HG02588 (cell line): ENCODE measurements at regions not wholly inside any gene's neighbourhood (a gene's known extent, or its start where the extent isn't known, plus 50 kb on each side); places are given as distances from the start of the nearest gene placed in this dataset.
"Not testable (repeated sequence)": the region's sequence is repeated elsewhere in the genome, so short reads cannot be mapped to it uniquely, and the experiment has no call there.

Source experiments
- ATAC-seq: cut with Tn5 transposase; IDR thresholded peaks from one replicate; pipeline ENCODE4 v1.9.1; 2021; ENCODE audit warnings: mild to moderate bottlenecking, moderate library complexity; ENCODE audit not compliant: unreplicated experiment

GRCh38 chr6:154625721-154626120 is 107.5 kb upstream of the SCAF8 start:
- ATAC-seq, result no peak

- ATAC-seq, result no peak
Observed at GRCh38 chr6:154629127-154629526, 104.1 kb upstream of the SCAF8 start.

DNA sequence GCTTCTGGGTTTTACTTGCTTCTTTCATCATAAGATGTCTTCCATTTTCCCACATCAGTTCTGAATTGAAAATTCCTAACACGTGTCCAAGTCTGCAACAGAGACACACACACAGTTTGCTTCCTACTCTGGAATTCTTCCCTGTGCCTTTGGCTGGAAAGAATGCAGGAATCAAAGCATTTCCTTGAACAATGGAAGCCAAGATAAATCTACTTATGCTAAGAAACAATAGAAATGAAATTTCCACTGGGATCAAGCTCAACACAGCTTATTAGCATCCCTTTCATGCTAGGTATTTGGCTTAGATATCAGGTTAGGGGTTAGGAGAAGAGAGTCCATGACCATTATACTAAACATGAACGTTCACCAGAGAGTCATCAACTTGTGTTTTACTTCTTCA is 101.1 kb upstream of the SCAF8 start:
- ATAC-seq, result no peak

DNA sequence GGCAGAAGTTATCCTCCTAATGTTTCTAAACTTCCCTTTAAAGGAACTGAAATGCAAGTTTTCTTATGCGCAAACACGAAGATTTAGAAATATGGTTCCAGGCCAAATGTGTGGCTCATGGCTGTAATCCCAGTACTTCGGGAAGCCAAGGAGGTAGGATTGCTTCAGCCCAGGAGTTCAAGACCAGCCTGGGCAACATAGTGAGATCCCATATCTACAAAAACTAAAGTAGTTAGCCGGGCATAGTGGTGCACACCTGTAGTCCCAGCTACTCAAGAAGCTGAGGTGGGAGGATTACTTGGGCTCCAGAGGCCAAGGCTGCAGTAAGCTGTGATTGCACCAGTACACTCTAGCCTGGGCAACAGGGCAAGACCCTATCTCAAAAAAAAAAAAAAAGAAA is 95.8 kb upstream of the SCAF8 start:
- ATAC-seq, result no peak

- ATAC-seq, result no peak
Observed at GRCh38 chr6:154638369-154638768, 94.8 kb upstream of the SCAF8 start.

DNA sequence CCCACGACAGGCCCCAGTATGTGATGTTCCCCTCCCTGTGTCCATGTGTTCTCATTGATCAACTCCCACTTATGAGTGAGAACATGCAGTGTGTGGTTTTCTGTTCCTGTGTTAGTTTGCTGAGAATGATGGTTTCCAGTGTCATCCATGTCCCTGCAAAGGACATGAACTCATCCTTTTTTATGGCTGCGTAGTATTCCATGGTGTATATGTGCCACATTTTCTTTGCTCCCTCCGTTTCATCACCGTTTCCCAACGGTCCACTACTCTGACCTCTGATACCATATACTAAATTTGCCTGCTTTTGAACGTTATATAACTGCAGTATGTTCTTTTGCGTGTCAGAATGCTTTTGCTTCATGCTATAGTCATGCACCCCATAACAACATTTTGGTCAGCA is 94.0 kb upstream of the SCAF8 start:
- ATAC-seq, result not testable (repeated sequence)

GRCh38 chr6:154648188-154648887 is 84.9 kb upstream of the SCAF8 start:
- no peak for ATAC-seq

DNA sequence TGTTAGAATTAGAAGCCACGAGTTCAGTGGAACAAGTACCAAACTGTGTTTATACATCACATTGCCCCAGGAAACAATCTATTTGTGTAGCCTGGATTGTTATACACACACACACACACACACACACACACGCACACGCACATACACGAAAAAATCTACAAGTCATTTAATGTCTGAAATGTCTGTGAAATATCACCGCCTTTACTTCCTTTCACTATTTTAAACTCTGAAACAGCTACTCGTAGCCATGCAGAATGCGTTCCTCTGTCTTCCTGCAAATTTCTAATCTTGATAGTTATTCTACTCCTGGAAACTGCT is 84.4 kb upstream of the SCAF8 start:
- ATAC-seq, result no peak

DNA sequence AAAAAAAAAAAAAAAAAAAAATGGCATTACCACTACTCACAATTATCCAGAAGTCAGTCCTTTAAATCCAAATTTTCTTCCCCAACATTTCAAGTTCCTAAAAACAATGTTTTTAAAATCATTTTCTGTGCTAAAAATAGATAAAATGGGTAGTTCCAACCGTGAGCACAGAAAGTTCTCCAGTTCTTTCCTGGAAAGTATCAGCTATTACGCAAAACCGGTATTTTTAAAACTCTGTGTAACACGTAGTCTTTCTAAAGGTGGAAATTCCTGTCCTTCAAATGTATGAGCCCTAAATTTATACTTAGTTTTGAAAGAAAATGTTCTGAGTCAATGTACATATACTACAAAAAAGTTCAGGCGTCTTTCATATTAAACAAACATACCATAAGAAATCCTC is 83.5 kb upstream of the SCAF8 start:
- no peak for ATAC-seq

- no peak for ATAC-seq
Observed at GRCh38 chr6:154650351-154650750, 82.9 kb upstream of the SCAF8 start.

DNA sequence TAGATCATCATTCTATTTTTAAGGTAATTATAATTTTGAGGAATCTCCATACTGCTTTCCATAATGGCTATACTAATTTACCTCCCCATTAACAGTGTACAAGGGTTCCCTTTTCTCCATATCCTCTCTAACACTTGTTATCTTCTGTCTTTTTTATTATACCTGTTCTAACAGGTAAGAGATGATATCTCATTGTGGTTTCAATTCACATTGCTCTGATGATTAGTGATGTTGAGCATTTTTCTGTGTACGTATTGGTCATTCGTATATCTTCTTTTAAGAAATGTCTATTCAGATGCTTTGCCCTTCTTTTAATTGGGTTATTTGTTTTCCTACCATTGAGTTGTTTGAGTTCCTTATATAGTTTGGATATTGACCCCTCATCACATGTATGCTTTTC is 81.6 kb upstream of the SCAF8 start:
- no peak for ATAC-seq

- ATAC-seq, result no peak
Observed at GRCh38 chr6:154653385-154653784, 79.8 kb upstream of the SCAF8 start.

GRCh38 chr6:154653853-154654252 is 79.4 kb upstream of the SCAF8 start:
- no peak for ATAC-seq

- ATAC-seq, result no peak
Observed at GRCh38 chr6:154656660-154657059, 76.6 kb upstream of the SCAF8 start.

DNA sequence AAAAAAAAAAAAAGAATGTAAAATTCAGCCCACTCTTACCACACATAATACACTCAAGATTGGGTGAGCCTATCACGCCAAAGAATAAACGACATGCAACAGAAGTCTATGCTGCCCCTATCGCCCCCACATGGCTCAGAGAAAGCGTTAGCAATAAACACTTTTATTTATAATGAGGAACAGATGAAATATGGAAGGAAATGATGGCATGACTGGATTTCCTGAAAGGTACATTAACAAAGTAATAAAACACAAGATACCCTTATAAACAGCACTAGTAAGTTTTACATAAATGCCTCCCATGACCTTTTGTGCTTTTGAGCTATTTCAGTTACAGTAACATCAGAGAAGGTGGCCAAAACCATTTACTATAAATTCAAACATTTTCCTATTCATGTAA is 71.4 kb upstream of the SCAF8 start:
- no peak for ATAC-seq

DNA sequence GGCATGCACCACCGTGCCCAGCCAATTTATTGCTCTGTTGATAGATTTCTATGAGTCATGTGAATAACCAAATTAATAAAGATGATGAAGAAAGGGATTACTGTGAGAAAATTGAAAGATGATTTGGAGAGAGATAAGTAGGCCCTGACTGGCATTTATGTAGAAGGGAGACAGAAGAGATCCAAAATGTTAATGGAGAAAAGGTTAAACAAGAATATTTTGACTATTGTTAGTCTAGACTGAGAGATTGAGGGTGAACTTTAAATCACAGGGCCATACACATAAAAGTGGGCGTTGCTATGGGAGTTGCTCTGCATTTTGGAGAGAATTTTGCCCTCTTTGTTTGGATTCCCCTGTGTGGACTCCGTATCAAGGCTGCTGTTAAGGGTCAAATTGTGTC is 68.9 kb upstream of the SCAF8 start:
- ATAC-seq, result no peak

DNA sequence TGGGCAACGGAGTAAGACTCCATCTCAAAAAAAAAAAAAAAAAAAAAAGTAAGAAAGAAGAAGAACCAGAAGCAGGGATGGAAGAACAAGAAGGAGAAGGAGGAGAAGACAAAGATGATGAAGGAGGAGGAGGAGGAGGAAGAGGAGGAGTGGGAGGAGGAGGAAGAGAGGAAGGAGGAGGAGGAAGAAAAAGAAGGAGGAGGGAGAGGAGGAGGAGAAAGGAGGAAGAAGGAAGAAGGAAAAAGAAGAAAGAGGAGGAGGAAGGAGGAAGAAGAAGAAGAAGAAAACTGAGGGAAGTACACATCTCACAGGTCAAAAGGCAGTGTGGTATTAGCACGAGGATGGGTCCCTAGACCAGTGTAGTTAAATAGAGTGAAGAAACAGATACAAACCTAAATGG is 65.1 kb upstream of the SCAF8 start:
- ATAC-seq, result no peak

DNA sequence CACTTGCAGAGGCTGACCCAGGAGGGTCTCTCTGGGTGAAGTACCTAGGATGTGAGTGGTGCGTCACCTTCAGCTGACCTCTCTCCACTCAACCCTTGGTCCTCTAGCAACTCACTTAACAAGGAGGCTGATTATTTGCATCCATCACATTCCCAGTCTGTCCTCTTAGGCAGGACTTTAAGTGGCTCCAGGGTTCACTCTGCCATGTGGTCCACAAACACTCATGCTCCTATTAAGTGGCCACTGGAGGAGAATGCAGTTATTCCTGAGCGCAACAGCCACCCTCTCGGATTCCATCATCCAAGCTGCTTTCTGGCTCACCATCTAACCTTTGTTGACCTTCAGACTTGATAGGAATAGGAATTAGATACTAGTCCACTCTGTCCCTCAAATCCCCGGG is 61.1 kb upstream of the SCAF8 start:
- ATAC-seq, result no peak

- no peak for ATAC-seq
Observed at GRCh38 chr6:154673919-154674318, 59.3 kb upstream of the SCAF8 start.

- peak; percentile 100 for ATAC-seq
Observed at GRCh38 chr6:154675602-154676088, 57.6 kb upstream of the SCAF8 start.

- ATAC-seq, result no peak
Observed at GRCh38 chr6:154682633-154683125, 50.5 kb upstream of the SCAF8 start.
